ENCODE measurements at regions not wholly inside any gene's neighbourhood (a gene's known extent, or its start where the extent isn't known, plus 50 kb on each side); places are given as distances from the start of the nearest gene placed in this dataset.

- TF ChIP-seq CTCF (IDR thresholded peaks at IDR 0.05; ENCODE audit: insufficient read depth, low read length, poor library complexity, severe bottlenecking), result no peak
- no peak for TF ChIP-seq EZH2phosphoT487 (conservative IDR thresholded peaks at IDR 0.05; ENCODE audit: low read length)
Observed at GRCh38 chr18:24611075-24611474, 150.6 kb downstream of the HRH4 start.
